SK-N-SH (cell line): ENCODE measurements at regions not wholly inside any gene's neighbourhood (a gene's known extent, or its start where the extent isn't known, plus 50 kb on each side); places are given as distances from the start of the nearest gene placed in this dataset.

Source experiments
- EP300 ChIP-seq, 2 experiments: IDR thresholded peaks; 2 replicates each; pipeline versions ENCODE4 v1.4.0 to v1.6.1; 2012; ENCODE audit warnings: borderline replicate concordance in 1 of 2, low read depth in 1 of 2, low read length in 1 of 2
- EZH2phosphoT487 ChIP-seq: fragments of 200-600 bp; sonication (generic); IDR thresholded peaks from 2 replicates; pipeline ENCODE4 v1.6.1; 2017; ENCODE audit warnings: low read depth, mixed run types, mild to moderate bottlenecking, antibody characterized with exemption, moderate library complexity, borderline replicate concordance
- MEF2A ChIP-seq: IDR thresholded peaks from 2 replicates; pipeline ENCODE4 v1.4.0; 2012; ENCODE audit warnings: low read depth, borderline replicate concordance
- MXI1 ChIP-seq: IDR thresholded peaks from 2 replicates; pipeline ENCODE4 v1.6.1; 2012; ENCODE audit warnings: mild to moderate bottlenecking, low read depth, low read length, improper control_type of control experiment
- TAF1 ChIP-seq: IDR thresholded peaks from 2 replicates; pipeline ENCODE4 v1.6.1; 2012; ENCODE audit warnings: low read depth, mild to moderate bottlenecking, low read length, moderate library complexity, borderline replicate concordance
- TCF12 ChIP-seq: IDR thresholded peaks from 2 replicates; pipeline ENCODE4 v1.4.0; 2012
- TF ChIP-seq, protein P1 (sequence below): fragments of 200-600 bp; sonication (generic); IDR thresholded peaks from 2 replicates; pipeline ENCODE4 v1.6.1; 2017; ENCODE audit warnings: antibody characterized with exemption, mild to moderate bottlenecking, moderate library complexity

DNA sequence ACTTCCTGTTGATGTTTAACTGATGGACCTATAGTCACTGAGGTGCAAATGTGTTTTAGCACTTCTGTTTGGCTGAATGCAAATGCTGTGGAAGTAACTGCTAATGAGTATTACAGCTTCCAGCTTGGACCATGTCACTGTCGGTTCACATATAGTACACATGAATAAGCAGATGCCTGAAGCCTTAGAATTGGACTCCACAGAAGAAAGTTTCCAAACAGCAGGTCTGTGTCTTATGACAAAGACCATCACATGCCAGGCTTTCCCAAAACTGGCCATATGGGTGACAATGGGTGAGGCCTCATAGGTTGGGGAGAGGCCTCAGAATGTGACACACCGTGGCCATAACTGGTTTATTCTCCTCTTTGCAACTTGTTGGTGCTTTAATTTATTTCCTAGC is 241.8 kb downstream of the WNT5A start:
- TF ChIP-seq MEF2A = no peak
- TF ChIP-seq TAF1 = no peak
- no peak for TF ChIP-seq TCF12
- TF ChIP-seq, protein P1, sequence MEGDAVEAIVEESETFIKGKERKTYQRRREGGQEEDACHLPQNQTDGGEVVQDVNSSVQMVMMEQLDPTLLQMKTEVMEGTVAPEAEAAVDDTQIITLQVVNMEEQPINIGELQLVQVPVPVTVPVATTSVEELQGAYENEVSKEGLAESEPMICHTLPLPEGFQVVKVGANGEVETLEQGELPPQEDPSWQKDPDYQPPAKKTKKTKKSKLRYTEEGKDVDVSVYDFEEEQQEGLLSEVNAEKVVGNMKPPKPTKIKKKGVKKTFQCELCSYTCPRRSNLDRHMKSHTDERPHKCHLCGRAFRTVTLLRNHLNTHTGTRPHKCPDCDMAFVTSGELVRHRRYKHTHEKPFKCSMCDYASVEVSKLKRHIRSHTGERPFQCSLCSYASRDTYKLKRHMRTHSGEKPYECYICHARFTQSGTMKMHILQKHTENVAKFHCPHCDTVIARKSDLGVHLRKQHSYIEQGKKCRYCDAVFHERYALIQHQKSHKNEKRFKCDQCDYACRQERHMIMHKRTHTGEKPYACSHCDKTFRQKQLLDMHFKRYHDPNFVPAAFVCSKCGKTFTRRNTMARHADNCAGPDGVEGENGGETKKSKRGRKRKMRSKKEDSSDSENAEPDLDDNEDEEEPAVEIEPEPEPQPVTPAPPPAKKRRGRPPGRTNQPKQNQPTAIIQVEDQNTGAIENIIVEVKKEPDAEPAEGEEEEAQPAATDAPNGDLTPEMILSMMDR = no peak
- TF ChIP-seq MXI1 = no peak
- no peak for TF ChIP-seq EP300 (IDR thresholded peaks at IDR 0.05; ENCODE audit: borderline replicate concordance in 1 of 2, low read depth in 1 of 2, low read length in 1 of 2)
- no peak for TF ChIP-seq EZH2phosphoT487
